OCI-LY1 (cell line): ENCODE measurements at regions not wholly inside any gene's neighbourhood (a gene's known extent, or its start where the extent isn't known, plus 50 kb on each side); places are given as distances from the start of the nearest gene placed in this dataset.

Source experiments
- H2AFZ ChIP-seq: fragments of 200-600 bp; sonication (generic), shearing (Covaris generic); 2 replicates; pipeline ENCODE4 v1.6.0; 2014; ENCODE audit warnings: antibody characterized with exemption, mild to moderate bottlenecking, low read length
- H3F3A ChIP-seq: fragments of 200-600 bp; sonication (generic), shearing (Covaris generic); 2 replicates; pipeline ENCODE4 v1.6.0; 2014; ENCODE audit warnings: mild to moderate bottlenecking, antibody characterized with exemption, low read length, moderate library complexity; ENCODE audit not compliant: insufficient read depth
- H3K27ac ChIP-seq: fragments of 200-600 bp; sonication (generic); 2 replicates; pipeline ENCODE4 v1.5.1; 2014; ENCODE audit warnings: low read length, mixed run types, mild to moderate bottlenecking, low read depth; ENCODE audit not compliant: poor library complexity, severe bottlenecking
- H3K27me3 ChIP-seq: fragments of 200-600 bp; sonication (generic); 2 replicates; pipeline ENCODE4 v1.6.0; 2014; ENCODE audit warnings: antibody characterized with exemption, mild to moderate bottlenecking, low read length, moderate library complexity; ENCODE audit not compliant: insufficient read depth
- H3K36me3 ChIP-seq: fragments of 200-600 bp; sonication (generic); 2 replicates; pipeline ENCODE4 v1.6.1; 2014; ENCODE audit warnings: mild to moderate bottlenecking, antibody characterized with exemption, low read length, moderate library complexity, mixed read lengths; ENCODE audit not compliant: insufficient read depth
- H3K4me1 ChIP-seq: fragments of 200-600 bp; sonication (generic); 2 replicates; pipeline ENCODE4 v1.5.1; 2014; ENCODE audit warnings: mild to moderate bottlenecking, low read length, moderate library complexity; ENCODE audit not compliant: insufficient read depth, severe bottlenecking
- H3K4me2 ChIP-seq: fragments of 200-600 bp; sonication (generic), shearing (Covaris generic); 2 replicates; pipeline ENCODE4 v1.6.1; 2014; ENCODE audit warnings: low read length
- H3K4me3 ChIP-seq: fragments of 200-600 bp; sonication (generic); 2 replicates; pipeline ENCODE4 v1.5.1; 2014; ENCODE audit warnings: low read length, low read depth, mild to moderate bottlenecking, mixed read lengths; ENCODE audit not compliant: poor library complexity, severe bottlenecking
- H3K79me2 ChIP-seq: fragments of 200-600 bp; shearing (Covaris generic); 2 replicates; pipeline ENCODE4 v1.6.1; 2016; ENCODE audit warnings: mixed run types, low read length, mixed read lengths; ENCODE audit not compliant: insufficient read depth
- H3K9ac ChIP-seq: fragments of 200-600 bp; sonication (generic), shearing (Covaris generic); 2 replicates; pipeline ENCODE4 v1.6.1; 2014; ENCODE audit warnings: mild to moderate bottlenecking, low read length, mixed read lengths
- H3K9me2 ChIP-seq: fragments of 200-600 bp; sonication (generic), shearing (Covaris generic); 2 replicates; pipeline ENCODE4 v1.6.1; 2014; ENCODE audit warnings: low read depth, mild to moderate bottlenecking, low read length, mixed read lengths
- H3K9me3 ChIP-seq: fragments of 200-600 bp; shearing (Covaris generic); 2 replicates; pipeline ENCODE4 v1.6.1; 2014; ENCODE audit warnings: low read length, mixed read lengths
- H4K20me1 ChIP-seq: fragments of 200-600 bp; sonication (generic), shearing (Covaris generic); 2 replicates; pipeline ENCODE4 v1.6.0; 2016; ENCODE audit warnings: mild to moderate bottlenecking, low read length; ENCODE audit not compliant: insufficient read depth
- CTCF ChIP-seq: fragments of 200-600 bp; sonication (generic), shearing (Covaris generic); IDR thresholded peaks from 2 replicates; pipeline ENCODE4 v1.5.1; 2017; ENCODE audit warnings: mild to moderate bottlenecking, antibody characterized with exemption, low read length, moderate library complexity, mixed read lengths
- EZH2 ChIP-seq: fragments of 200-600 bp; sonication (generic), shearing (Covaris generic); IDR thresholded peaks from 2 replicates; pipeline ENCODE4 v1.8.0; 2017; ENCODE audit warnings: borderline replicate concordance, mixed run types, mild to moderate bottlenecking, antibody characterized with exemption, low read length, moderate library complexity, mixed read lengths

GRCh38 chr7:67455508-67455907, 458.9 kb downstream of the TYW1 start:
- TF ChIP-seq EZH2: no peak
- TF ChIP-seq CTCF: no peak
- Histone ChIP-seq H3K9me2 (no peaks in the 10 kb centered on the region), H3K79me2 (no peaks in the 10 kb centered on the region), H3K4me1 (no peaks in the 10 kb centered on the region), H4K20me1 (no peaks in the 10 kb centered on the region), H3K36me3 (no peaks in the 10 kb centered on the region), H3K27ac (no peak overlapping the region), H3K4me2 (no peak overlapping the region), H3K27me3 (peaks cover 6% of the 10 kb centered on the region), H3K9me3 (no peaks in the 10 kb centered on the region), H3F3A (no peaks in the 10 kb centered on the region), H2AFZ (no peak overlapping the region), H3K9ac (no peak overlapping the region), H3K4me3 (no peak overlapping the region)

DNA sequence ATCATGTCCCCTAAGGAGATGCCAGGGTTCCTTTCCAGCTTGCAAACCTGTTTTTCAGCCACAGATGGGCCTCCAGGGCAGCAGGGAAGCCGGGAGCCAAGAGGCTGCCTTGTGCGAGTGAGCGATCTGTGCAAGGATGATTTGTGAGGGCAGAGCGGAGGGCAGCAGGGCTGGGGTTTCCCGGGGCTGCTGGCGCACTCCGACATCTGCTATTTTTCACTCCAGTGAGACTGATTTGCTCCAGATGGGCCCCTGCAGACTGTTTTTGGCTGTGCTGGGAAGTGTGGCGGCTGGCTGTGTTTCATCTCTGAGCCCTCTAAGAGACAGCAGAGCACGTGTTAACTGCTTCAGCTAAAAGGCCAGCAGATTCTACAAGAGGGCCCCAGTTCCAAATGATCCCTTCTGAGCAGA, 466.2 kb downstream of the TYW1 start:
- H3K9me3 ChIP-seq: no peaks in the 10 kb centered on the region
- no peak overlapping the region for H2AFZ ChIP-seq
- no peaks in the 10 kb centered on the region; the same call in 1 of the 2 replicates for H3K27me3 ChIP-seq
- H3K36me3 ChIP-seq: no peaks in the 10 kb centered on the region
- no peaks in the 10 kb centered on the region for H4K20me1 ChIP-seq
- H3K9ac ChIP-seq: no peak overlapping the region
- H3F3A ChIP-seq: no peaks in the 10 kb centered on the region
- TF ChIP-seq EZH2 (no peak), CTCF (no peak)
- H3K79me2 ChIP-seq: no peaks in the 10 kb centered on the region
- no peaks in the 10 kb centered on the region for H3K4me1 ChIP-seq
- no peak overlapping the region for H3K4me2 ChIP-seq
- no peak overlapping the region for H3K27ac ChIP-seq
- H3K4me3 ChIP-seq: no peak overlapping the region
- H3K9me2 ChIP-seq: no peaks in the 10 kb centered on the region

GRCh38 chr7:67463316-67463715, 466.7 kb downstream of the TYW1 start:
- H3K27ac ChIP-seq: no peak overlapping the region
- no peak overlapping the region for H3K4me3 ChIP-seq
- no peak overlapping the region for H2AFZ ChIP-seq
- H3K27me3 ChIP-seq: no peaks in the 10 kb centered on the region; the same call in 1 of the 2 replicates
- no peak overlapping the region for H3K9ac ChIP-seq
- no peaks in the 10 kb centered on the region for H3K9me3 ChIP-seq
- no peaks in the 10 kb centered on the region for H3K4me1 ChIP-seq
- TF ChIP-seq CTCF (no peak), EZH2 (no peak)
- H4K20me1 ChIP-seq: no peaks in the 10 kb centered on the region
- no peaks in the 10 kb centered on the region for H3K9me2 ChIP-seq
- H3K79me2 ChIP-seq: no peaks in the 10 kb centered on the region
- no peaks in the 10 kb centered on the region for H3K36me3 ChIP-seq
- no peak overlapping the region for H3K4me2 ChIP-seq
- no peaks in the 10 kb centered on the region for H3F3A ChIP-seq
